GM13976 (cell line): ENCODE measurements at regions not wholly inside any gene's neighbourhood (a gene's known extent, or its start where the extent isn't known, plus 50 kb on each side); places are given as distances from the start of the nearest gene placed in this dataset.

Source experiments
- DNase-seq: peaks from one replicate; pipeline ENCODE4 v3.0.0; 2012; ENCODE audit warnings: low spot score
- CTCF ChIP-seq: IDR thresholded peaks from 2 replicates; pipeline ENCODE4 v1.5.1; 2012; ENCODE audit warnings: borderline replicate concordance, mild to moderate bottlenecking; ENCODE audit not compliant: insufficient read depth; ENCODE audit errors: extremely low read depth, missing control alignments, control extremely low read depth
- in situ Hi-C: fragments of 300-500 bp; cut with MboI; formaldehyde crosslinking; loops from one replicate; pipeline ENCODE4 v1.12.0; 2022; ENCODE audit warnings: low sequenced_read_pairs, mixed read lengths, inconsistent platforms; ENCODE audit not compliant: unreplicated experiment

- in situ Hi-C loops, result no loop called here
- no peak for TF ChIP-seq CTCF
- no peak for DNase-seq
Observed at GRCh38 chr22:47556473-47556872, 794.0 kb downstream of the TBC1D22A start.

- TF ChIP-seq CTCF, result no peak
Observed at GRCh38 chr22:47553436-47553835, 791.0 kb downstream of the TBC1D22A start.

GRCh38 chr22:47552541-47553205, 790.2 kb downstream of the TBC1D22A start:
- no peak for DNase-seq
- no peak for TF ChIP-seq CTCF
- in situ Hi-C loops, result no loop called here

More at GRCh38 chr22:47553436-47553835, 791.0 kb downstream of the TBC1D22A start:
- DNase-seq, result no peak
- in situ Hi-C loops, result no loop called here

GRCh38 chr22:47552024-47552423, 789.6 kb downstream of the TBC1D22A start:
- DNase-seq, result no peak
- in situ Hi-C loops, result no loop called here
- no peak for TF ChIP-seq CTCF

GRCh38 chr22:47551431-47551775, 789.0 kb downstream of the TBC1D22A start:
- no peak for TF ChIP-seq CTCF
- no peak for DNase-seq
- in situ Hi-C loops, result no loop called here

GRCh38 chr22:47550524-47551430, 788.3 kb downstream of the TBC1D22A start:
- no peak for DNase-seq
- no peak for TF ChIP-seq CTCF
- in situ Hi-C loops, result no loop called here
